SK-N-SH (cell line): ENCODE measurements at regions not wholly inside any gene's neighbourhood (a gene's known extent, or its start where the extent isn't known, plus 50 kb on each side); places are given as distances from the start of the nearest gene placed in this dataset.

Experiments
- CTCF ChIA-PET: fragments of 300-600, 350-600 bp; formaldehyde crosslinking; extraction: SDS; loops from one replicate; lab custom pipeline; 2021; lab: Yijun Ruan, JAX
- POLR2A ChIA-PET: fragments of 350-600 bp; sonication (Branson Sonifier 250); formaldehyde crosslinking; extraction: SDS; loops from one replicate; lab custom pipeline; 2020; ENCODE audit warnings: antibody characterized with exemption, inconsistent platforms; lab: Yijun Ruan, JAX
- DNase-seq: peaks from one replicate; pipeline ENCODE4 v3.0.0; 2012
- H2AFZ ChIP-seq: fragments of 200-600 bp; sonication (generic); 2 replicates; pipeline ENCODE4 v1.8.1; 2016; ENCODE audit warnings: antibody characterized with exemption, mild to moderate bottlenecking, low read depth
- H3F3A ChIP-seq: fragments of 200-600 bp; sonication (generic); replicated peaks from 2 replicates; pipeline ENCODE3; 2016; ENCODE audit warnings: antibody characterized with exemption, mild to moderate bottlenecking; ENCODE audit not compliant: insufficient read depth
- H3K27ac ChIP-seq, 2 experiments: fragments of 200-500 bp in 1 of 2; fragments of 200-600 bp in 1 of 2; sonication (Bioruptor generic) in 1 of 2; sonication (generic), shearing (Covaris generic) in 1 of 2; 2 replicates each; pipeline versions ENCODE4 v1.5.1 to v1.6.1; 2014 to 2016; ENCODE audit warnings: low read depth in 2 of 2, inconsistent platforms in 1 of 2, low read length in 1 of 2, mild to moderate bottlenecking in 1 of 2, mixed read lengths in 1 of 2
- H3K27me3 ChIP-seq: fragments of 200-600 bp; sonication (generic), shearing (Covaris generic); 2 replicates; pipeline ENCODE4 v1.6.1; 2016; ENCODE audit warnings: mixed run types; ENCODE audit not compliant: insufficient read depth
- H3K36me3 ChIP-seq, 2 experiments: fragments of 200-500 bp in 1 of 2; fragments of 200-600 bp in 1 of 2; sonication (Bioruptor generic) in 1 of 2; sonication (generic) in 1 of 2; replicated peaks in 1 of 2; 2 replicates each; pipeline versions ENCODE3 to v1.5.1; 2014 to 2016; ENCODE audit warnings: low read length in 1 of 2, mild to moderate bottlenecking in 1 of 2; ENCODE audit not compliant: insufficient read depth in 2 of 2, control insufficient read depth in 1 of 2
- H3K4me1 ChIP-seq, 2 experiments: fragments of 200-500 bp in 1 of 2; fragments of 200-600 bp in 1 of 2; sonication (Bioruptor generic) in 1 of 2; sonication (generic), shearing (Covaris generic) in 1 of 2; 2 replicates each; pipeline versions ENCODE4 v1.5.1 to v1.6.1; 2014 to 2016; ENCODE audit warnings: low read depth in 1 of 2, low read length in 1 of 2, mixed run types in 1 of 2; ENCODE audit not compliant: insufficient read depth in 2 of 2, control insufficient read depth in 1 of 2
- H3K4me2 ChIP-seq: fragments of 200-600 bp; sonication (generic), shearing (Covaris generic); 2 replicates; pipeline ENCODE4 v1.6.1; 2017; ENCODE audit warnings: mixed run types
- H3K4me3 ChIP-seq, 2 experiments: fragments of 200-500 bp in 1 of 2; fragments of 200-600 bp in 1 of 2; sonication (Bioruptor generic) in 1 of 2; sonication (generic), shearing (Covaris generic) in 1 of 2; 2 replicates each; pipeline versions ENCODE4 v1.5.1 to v1.8.1; 2014 to 2016; ENCODE audit warnings: low read depth in 2 of 2, inconsistent platforms in 1 of 2, low read length in 1 of 2, mild to moderate bottlenecking in 1 of 2, mixed read lengths in 1 of 2, moderate library complexity in 1 of 2
- H3K79me2 ChIP-seq: fragments of 200-600 bp; sonication (generic); 2 replicates; pipeline ENCODE4 v1.8.1; 2017; ENCODE audit warnings: mild to moderate bottlenecking; ENCODE audit not compliant: insufficient read depth
- H3K9ac ChIP-seq: fragments of 200-600 bp; sonication (generic); 2 replicates; pipeline ENCODE4 v1.6.1; 2017; ENCODE audit warnings: mixed run types
- H3K9me2 ChIP-seq: fragments of 200-600 bp; sonication (generic); 2 replicates; pipeline ENCODE4 v1.6.1; 2017; ENCODE audit warnings: mixed run types
- H3K9me3 ChIP-seq: fragments of 200-600 bp; sonication (generic); 2 replicates; pipeline ENCODE4 v1.6.1; 2017; ENCODE audit warnings: mixed run types, mild to moderate bottlenecking, moderate library complexity
- H4K20me1 ChIP-seq: fragments of 200-600 bp; sonication (generic); 2 replicates; pipeline ENCODE4 v1.6.1; 2017; ENCODE audit warnings: mild to moderate bottlenecking, mixed run types; ENCODE audit not compliant: insufficient read depth
- CHD2 ChIP-seq: fragments of 150-350 bp; IDR thresholded peaks from 2 replicates; pipeline ENCODE4 v1.6.1; 2018; ENCODE audit warnings: low read length; ENCODE audit not compliant: partially characterized antibody
- ELF1 ChIP-seq: IDR thresholded peaks from 2 replicates; pipeline ENCODE4 v1.4.0; 2012
- FOXJ3 ChIP-seq: sonication (generic); formaldehyde crosslinking; IDR thresholded peaks from 2 replicates; pipeline ENCODE4 v1.5.1; 2020; ENCODE audit warnings: mild to moderate bottlenecking, missing genetic modification reagents
- JUND ChIP-seq: IDR thresholded peaks from 2 replicates; pipeline ENCODE4 v1.4.0; 2012
- MEF2A ChIP-seq: IDR thresholded peaks from 2 replicates; pipeline ENCODE4 v1.4.0; 2012; ENCODE audit warnings: low read depth, borderline replicate concordance
- NFIC ChIP-seq: IDR thresholded peaks from 2 replicates; pipeline ENCODE4 v1.4.0; 2012; ENCODE audit warnings: borderline replicate concordance
- POLR2AphosphoS5 ChIP-seq: IDR thresholded peaks from 2 replicates; pipeline ENCODE4 v1.6.1; 2012; ENCODE audit warnings: low read depth, low read length
- RAD21 ChIP-seq: IDR thresholded peaks from 2 replicates; pipeline ENCODE4 v1.6.1; 2012; ENCODE audit warnings: mild to moderate bottlenecking, low read length
- RFX5 ChIP-seq: IDR thresholded peaks from 2 replicates; pipeline ENCODE4 v1.6.1; 2012; ENCODE audit warnings: mild to moderate bottlenecking, improper control_type of control experiment, low read length
- RXRA ChIP-seq: IDR thresholded peaks from 2 replicates; pipeline ENCODE4 v1.4.0; 2012; ENCODE audit warnings: low read depth, mild to moderate bottlenecking, borderline replicate concordance
- SIN3A ChIP-seq: IDR thresholded peaks from 2 replicates; pipeline ENCODE4 v1.6.1; 2012; ENCODE audit warnings: low read depth, mild to moderate bottlenecking, low read length, moderate library complexity, borderline replicate concordance
- TCF12 ChIP-seq: IDR thresholded peaks from 2 replicates; pipeline ENCODE4 v1.4.0; 2012
- TEAD4 ChIP-seq: IDR thresholded peaks from 2 replicates; pipeline ENCODE4 v1.4.0; 2012; ENCODE audit warnings: mild to moderate bottlenecking, borderline replicate concordance; ENCODE audit not compliant: insufficient read depth
- WGBS: methylation state at CpG from one replicate; pipeline ENCODE4 v1.1.6; 2017; ENCODE audit warnings: low lambda C conversion rate; 5-methylcytosine and 5-hydroxymethylcytosine counted together
- TF ChIP-seq, protein P1 (sequence below): fragments of 150-350 bp; IDR thresholded peaks from 2 replicates; pipeline ENCODE4 v1.6.1; 2017; ENCODE audit warnings: antibody characterized with exemption, low read length, low read depth, borderline replicate concordance
- TF ChIP-seq, protein P2 (sequence below): IDR thresholded peaks from 2 replicates; pipeline ENCODE4; 2012
- TF ChIP-seq, protein P3 (sequence below): IDR thresholded peaks from 2 replicates; pipeline ENCODE4 v1.6.1; 2012; ENCODE audit warnings: mild to moderate bottlenecking, low read depth, low read length, moderate library complexity
- TF ChIP-seq, protein P4 (sequence below): fragments of 150-350 bp; IDR thresholded peaks from 2 replicates; pipeline ENCODE4 v1.6.1; 2016; ENCODE audit warnings: mild to moderate bottlenecking, low read depth, low read length
- TF ChIP-seq, protein P5 (sequence below): IDR thresholded peaks from 2 replicates; pipeline ENCODE4 v1.4.0; 2012; ENCODE audit warnings: low read depth
- TF ChIP-seq, protein P6 (sequence below): fragments of 200-600 bp; sonication (generic); IDR thresholded peaks from 2 replicates; pipeline ENCODE4 v1.6.1; 2017; ENCODE audit warnings: antibody characterized with exemption, mild to moderate bottlenecking, moderate library complexity

DNA sequence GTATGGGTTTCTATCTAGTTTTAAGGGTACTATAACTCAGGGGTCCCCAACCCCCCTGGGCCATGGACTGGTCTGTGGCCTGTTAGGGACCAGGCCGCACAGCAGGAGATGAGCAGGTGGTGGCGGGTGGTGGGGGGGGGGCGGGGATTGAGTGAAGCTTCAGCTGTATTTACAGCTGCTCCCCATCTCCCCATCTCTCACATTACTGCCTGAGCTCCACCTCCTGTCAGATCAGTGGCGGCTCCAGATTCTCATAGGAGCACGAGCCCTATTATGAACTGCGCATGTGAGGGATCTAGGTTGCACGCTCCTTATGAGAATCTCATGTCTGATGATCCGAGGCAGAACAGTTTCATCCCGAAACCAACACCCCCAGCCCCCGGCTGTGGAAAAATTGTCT is 95.1 kb upstream of the SLC45A1 start:
- POLR2A ChIA-PET, result no interaction called here
- Histone ChIP-seq H3K4me1 (no peaks in the 10 kb centered on the region; a peak in 1 of 4 replicates), H3K4me3 (no peak overlapping the region), H3K4me2 (no peak overlapping the region), H3K36me3 (no peaks in the 10 kb centered on the region), H3K9ac (no peak overlapping the region), H3K27me3 (no peaks in the 10 kb centered on the region), H2AFZ (no peak overlapping the region), H4K20me1 (no peaks in the 10 kb centered on the region), H3K9me2 (no peaks in the 10 kb centered on the region), H3K79me2 (no peaks in the 10 kb centered on the region), H3K27ac (no peak overlapping the region), H3F3A (no peaks in the 10 kb centered on the region), H3K9me3 (no peaks in the 10 kb centered on the region)
- no peak for DNase-seq
- CTCF ChIA-PET, result no interaction called here
- 96% methylated on average over 5 of the region's 10 CpGs for WGBS
- TF ChIP-seq MEF2A (no peak), JUND (no peak), FOXJ3 (CRISPR knock-in tag) (no peak), POLR2AphosphoS5 (no peak)
- TF ChIP-seq, protein P1, sequence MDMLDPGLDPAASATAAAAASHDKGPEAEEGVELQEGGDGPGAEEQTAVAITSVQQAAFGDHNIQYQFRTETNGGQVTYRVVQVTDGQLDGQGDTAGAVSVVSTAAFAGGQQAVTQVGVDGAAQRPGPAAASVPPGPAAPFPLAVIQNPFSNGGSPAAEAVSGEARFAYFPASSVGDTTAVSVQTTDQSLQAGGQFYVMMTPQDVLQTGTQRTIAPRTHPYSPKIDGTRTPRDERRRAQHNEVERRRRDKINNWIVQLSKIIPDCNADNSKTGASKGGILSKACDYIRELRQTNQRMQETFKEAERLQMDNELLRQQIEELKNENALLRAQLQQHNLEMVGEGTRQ, result no peak

DNA sequence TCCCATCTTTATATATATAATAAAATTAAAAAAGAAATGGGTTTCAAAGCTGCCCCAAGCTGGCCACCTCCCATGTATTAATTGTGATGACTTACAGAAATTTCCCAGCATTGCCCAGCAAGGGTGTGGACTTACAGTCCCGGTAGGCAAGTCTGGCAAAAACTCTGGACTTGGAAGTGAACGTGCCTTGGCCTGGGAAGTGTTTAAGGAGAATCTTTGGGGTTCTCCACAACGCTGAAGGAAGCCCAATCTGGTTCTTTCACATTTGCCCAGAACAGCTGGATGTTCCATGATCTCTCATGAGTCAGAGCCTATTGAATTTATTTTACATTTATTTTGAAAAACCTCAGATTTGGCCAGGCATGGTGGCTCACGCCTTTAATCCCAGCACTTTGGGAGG is 98.4 kb upstream of the SLC45A1 start:
- Histone ChIP-seq H3K4me2 (no peak overlapping the region), H3K4me3 (no peak overlapping the region), H2AFZ (no peak overlapping the region), H3F3A (no peaks in the 10 kb centered on the region), H3K4me1 (no peaks in the 10 kb centered on the region), H3K27ac (no peak overlapping the region), H4K20me1 (no peaks in the 10 kb centered on the region), H3K79me2 (no peaks in the 10 kb centered on the region), H3K36me3 (no peaks in the 10 kb centered on the region), H3K9me3 (no peaks in the 10 kb centered on the region), H3K9ac (no peak overlapping the region), H3K27me3 (no peaks in the 10 kb centered on the region), H3K9me2 (no peaks in the 10 kb centered on the region)
- ChIA-PET POLR2A (no interaction called here), CTCF (no interaction called here)
- DNase-seq, result no peak
- 84% methylated on average over 4 of the region's 4 CpGs for WGBS
- no peak for TF ChIP-seq SIN3A
- TF ChIP-seq, protein P2, sequence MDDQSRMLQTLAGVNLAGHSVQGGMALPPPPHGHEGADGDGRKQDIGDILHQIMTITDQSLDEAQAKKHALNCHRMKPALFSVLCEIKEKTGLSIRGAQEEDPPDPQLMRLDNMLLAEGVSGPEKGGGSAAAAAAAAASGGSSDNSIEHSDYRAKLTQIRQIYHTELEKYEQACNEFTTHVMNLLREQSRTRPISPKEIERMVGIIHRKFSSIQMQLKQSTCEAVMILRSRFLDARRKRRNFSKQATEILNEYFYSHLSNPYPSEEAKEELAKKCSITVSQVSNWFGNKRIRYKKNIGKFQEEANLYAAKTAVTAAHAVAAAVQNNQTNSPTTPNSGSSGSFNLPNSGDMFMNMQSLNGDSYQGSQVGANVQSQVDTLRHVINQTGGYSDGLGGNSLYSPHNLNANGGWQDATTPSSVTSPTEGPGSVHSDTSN, result no peak
- TF ChIP-seq FOXJ3 (CRISPR knock-in tag), result no peak
- TF ChIP-seq, protein P3, sequence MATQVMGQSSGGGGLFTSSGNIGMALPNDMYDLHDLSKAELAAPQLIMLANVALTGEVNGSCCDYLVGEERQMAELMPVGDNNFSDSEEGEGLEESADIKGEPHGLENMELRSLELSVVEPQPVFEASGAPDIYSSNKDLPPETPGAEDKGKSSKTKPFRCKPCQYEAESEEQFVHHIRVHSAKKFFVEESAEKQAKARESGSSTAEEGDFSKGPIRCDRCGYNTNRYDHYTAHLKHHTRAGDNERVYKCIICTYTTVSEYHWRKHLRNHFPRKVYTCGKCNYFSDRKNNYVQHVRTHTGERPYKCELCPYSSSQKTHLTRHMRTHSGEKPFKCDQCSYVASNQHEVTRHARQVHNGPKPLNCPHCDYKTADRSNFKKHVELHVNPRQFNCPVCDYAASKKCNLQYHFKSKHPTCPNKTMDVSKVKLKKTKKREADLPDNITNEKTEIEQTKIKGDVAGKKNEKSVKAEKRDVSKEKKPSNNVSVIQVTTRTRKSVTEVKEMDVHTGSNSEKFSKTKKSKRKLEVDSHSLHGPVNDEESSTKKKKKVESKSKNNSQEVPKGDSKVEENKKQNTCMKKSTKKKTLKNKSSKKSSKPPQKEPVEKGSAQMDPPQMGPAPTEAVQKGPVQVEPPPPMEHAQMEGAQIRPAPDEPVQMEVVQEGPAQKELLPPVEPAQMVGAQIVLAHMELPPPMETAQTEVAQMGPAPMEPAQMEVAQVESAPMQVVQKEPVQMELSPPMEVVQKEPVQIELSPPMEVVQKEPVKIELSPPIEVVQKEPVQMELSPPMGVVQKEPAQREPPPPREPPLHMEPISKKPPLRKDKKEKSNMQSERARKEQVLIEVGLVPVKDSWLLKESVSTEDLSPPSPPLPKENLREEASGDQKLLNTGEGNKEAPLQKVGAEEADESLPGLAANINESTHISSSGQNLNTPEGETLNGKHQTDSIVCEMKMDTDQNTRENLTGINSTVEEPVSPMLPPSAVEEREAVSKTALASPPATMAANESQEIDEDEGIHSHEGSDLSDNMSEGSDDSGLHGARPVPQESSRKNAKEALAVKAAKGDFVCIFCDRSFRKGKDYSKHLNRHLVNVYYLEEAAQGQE, result no peak
- TF ChIP-seq MEF2A, result no peak
- TF ChIP-seq, protein P1, result no peak
- TF ChIP-seq RXRA, result no peak
- no peak for TF ChIP-seq TCF12
- no peak for TF ChIP-seq RFX5
- TF ChIP-seq, protein P4, sequence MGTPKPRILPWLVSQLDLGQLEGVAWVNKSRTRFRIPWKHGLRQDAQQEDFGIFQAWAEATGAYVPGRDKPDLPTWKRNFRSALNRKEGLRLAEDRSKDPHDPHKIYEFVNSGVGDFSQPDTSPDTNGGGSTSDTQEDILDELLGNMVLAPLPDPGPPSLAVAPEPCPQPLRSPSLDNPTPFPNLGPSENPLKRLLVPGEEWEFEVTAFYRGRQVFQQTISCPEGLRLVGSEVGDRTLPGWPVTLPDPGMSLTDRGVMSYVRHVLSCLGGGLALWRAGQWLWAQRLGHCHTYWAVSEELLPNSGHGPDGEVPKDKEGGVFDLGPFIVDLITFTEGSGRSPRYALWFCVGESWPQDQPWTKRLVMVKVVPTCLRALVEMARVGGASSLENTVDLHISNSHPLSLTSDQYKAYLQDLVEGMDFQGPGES, result no peak
- no peak for TF ChIP-seq TEAD4
- TF ChIP-seq, protein P5, sequence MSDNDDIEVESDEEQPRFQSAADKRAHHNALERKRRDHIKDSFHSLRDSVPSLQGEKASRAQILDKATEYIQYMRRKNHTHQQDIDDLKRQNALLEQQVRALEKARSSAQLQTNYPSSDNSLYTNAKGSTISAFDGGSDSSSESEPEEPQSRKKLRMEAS, result no peak
- TF ChIP-seq, protein P6, sequence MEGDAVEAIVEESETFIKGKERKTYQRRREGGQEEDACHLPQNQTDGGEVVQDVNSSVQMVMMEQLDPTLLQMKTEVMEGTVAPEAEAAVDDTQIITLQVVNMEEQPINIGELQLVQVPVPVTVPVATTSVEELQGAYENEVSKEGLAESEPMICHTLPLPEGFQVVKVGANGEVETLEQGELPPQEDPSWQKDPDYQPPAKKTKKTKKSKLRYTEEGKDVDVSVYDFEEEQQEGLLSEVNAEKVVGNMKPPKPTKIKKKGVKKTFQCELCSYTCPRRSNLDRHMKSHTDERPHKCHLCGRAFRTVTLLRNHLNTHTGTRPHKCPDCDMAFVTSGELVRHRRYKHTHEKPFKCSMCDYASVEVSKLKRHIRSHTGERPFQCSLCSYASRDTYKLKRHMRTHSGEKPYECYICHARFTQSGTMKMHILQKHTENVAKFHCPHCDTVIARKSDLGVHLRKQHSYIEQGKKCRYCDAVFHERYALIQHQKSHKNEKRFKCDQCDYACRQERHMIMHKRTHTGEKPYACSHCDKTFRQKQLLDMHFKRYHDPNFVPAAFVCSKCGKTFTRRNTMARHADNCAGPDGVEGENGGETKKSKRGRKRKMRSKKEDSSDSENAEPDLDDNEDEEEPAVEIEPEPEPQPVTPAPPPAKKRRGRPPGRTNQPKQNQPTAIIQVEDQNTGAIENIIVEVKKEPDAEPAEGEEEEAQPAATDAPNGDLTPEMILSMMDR, result no peak
- no peak for TF ChIP-seq CHD2
- TF ChIP-seq NFIC, result no peak
- TF ChIP-seq RAD21, result no peak
- TF ChIP-seq ELF1, result no peak
